Femur (tissue), 1 donor: ENCODE measurements at regions not wholly inside any gene's neighbourhood (a gene's known extent, or its start where the extent isn't known, plus 50 kb on each side); places are given as distances from the start of the nearest gene placed in this dataset.

Experiments used
- DNase-seq: peaks from one replicate; pipeline ENCODE4 v3.0.0-alpha.2; 2017

GRCh38 chr14:71363946-71364925 is 457.0 kb downstream of the PCNX1 start:
- no peak for DNase-seq

- no peak for DNase-seq
Measured at GRCh38 chr14:71365361-71365760, 458.1 kb downstream of the PCNX1 start.

GRCh38 chr14:71366861-71367260 is 459.6 kb downstream of the PCNX1 start:
- DNase-seq: no peak

GRCh38 chr14:71371711-71372396 is 464.6 kb downstream of the PCNX1 start:
- no peak for DNase-seq

- DNase-seq: no peak
Measured at GRCh38 chr14:71372411-71372838, 465.2 kb downstream of the PCNX1 start.

- DNase-seq: no peak
Measured at GRCh38 chr14:71373773-71374172, 466.5 kb downstream of the PCNX1 start.

GRCh38 chr14:71374989-71375388 is 467.7 kb downstream of the PCNX1 start:
- no peak for DNase-seq

GRCh38 chr14:71377099-71377498 is 469.8 kb downstream of the PCNX1 start:
- no peak for DNase-seq

- DNase-seq: no peak
Measured at GRCh38 chr14:71380271-71380670, 473.0 kb downstream of the PCNX1 start.

- no peak for DNase-seq
Measured at GRCh38 chr14:71381814-71382213, 474.6 kb downstream of the PCNX1 start.

GRCh38 chr14:71382315-71382714 is 475.1 kb downstream of the PCNX1 start:
- DNase-seq: no peak

GRCh38 chr14:71383510-71383909 is 476.3 kb downstream of the PCNX1 start:
- no peak for DNase-seq

- no peak for DNase-seq
Measured at GRCh38 chr14:71384007-71384845, 477.0 kb downstream of the PCNX1 start.

GRCh38 chr14:71387753-71388152 is 480.5 kb downstream of the PCNX1 start:
- no peak for DNase-seq

- no peak for DNase-seq
Measured at GRCh38 chr14:71388336-71388735, 481.1 kb downstream of the PCNX1 start.

GRCh38 chr14:71388862-71389261 is 481.6 kb downstream of the PCNX1 start:
- no peak for DNase-seq

GRCh38 chr14:71394386-71394785 is 487.1 kb downstream of the PCNX1 start:
- no peak for DNase-seq

GRCh38 chr14:71395151-71395604 is 487.9 kb downstream of the PCNX1 start:
- no peak for DNase-seq

GRCh38 chr14:71395636-71396035 is 488.4 kb downstream of the PCNX1 start:
- no peak for DNase-seq

GRCh38 chr14:71396050-71396677 is 488.9 kb downstream of the PCNX1 start:
- DNase-seq: no peak

- no peak for DNase-seq
Measured at GRCh38 chr14:71397371-71397770, 490.1 kb downstream of the PCNX1 start.

GRCh38 chr14:71398450-71398849 is 491.2 kb downstream of the PCNX1 start:
- DNase-seq: no peak
